Testis (tissue), 2 donors: ENCODE measurements at regions not wholly inside any gene's neighbourhood (a gene's known extent, or its start where the extent isn't known, plus 50 kb on each side); places are given as distances from the start of the nearest gene placed in this dataset.

Experiments used
- DNase-seq: peaks from one replicate; pipeline ENCODE4 v3.0.0-alpha.2; 2019
- H3K27ac ChIP-seq, 2 donors: fragments of 200-600 bp; sonication (generic); one replicate each; pipeline ENCODE4 v1.5.1; 2019
- H3K27me3 ChIP-seq: fragments of 200-600 bp; sonication (generic); one replicate; pipeline ENCODE4 v1.5.1; 2019
- H3K36me3 ChIP-seq: fragments of 200-600 bp; sonication (generic); one replicate; pipeline ENCODE4 v1.5.1; 2017; ENCODE audit warnings: low read depth; ENCODE audit errors: missing control alignments
- H3K4me1 ChIP-seq: fragments of 200-600 bp; sonication (generic); one replicate; pipeline ENCODE4 v1.5.1; 2019
- H3K4me3 ChIP-seq, 2 donors: fragments of 200-600 bp; sonication (generic); one replicate each; pipeline ENCODE4 v1.5.1; 2017 to 2019
- H3K9me3 ChIP-seq: fragments of 200-600 bp; sonication (generic); one replicate; pipeline ENCODE4 v1.5.1; 2017
- CTCF ChIP-seq, 3 experiments: fragments of 450-650 bp in 2 of 3; fragments of 200-600 bp in 1 of 3; sonication (generic) in 1 of 3; IDR thresholded peaks; one replicate each; pipeline ENCODE4 v1.5.1; 2016 to 2019; ENCODE audit warnings: antibody characterized with exemption in 3 of 3, mild to moderate bottlenecking in 2 of 3, moderate library complexity in 1 of 3
- POLR2A ChIP-seq: fragments of 450-650 bp; IDR thresholded peaks from one replicate; pipeline ENCODE4 v1.6.1; 2017; ENCODE audit warnings: antibody characterized with exemption, mild to moderate bottlenecking, moderate library complexity
- WGBS, 2 donors: methylation state at CpG; one replicate each; pipeline ENCODE4 v1.1.5; 2018; 5-methylcytosine and 5-hydroxymethylcytosine counted together
- intact Hi-C: fragments of 100-400 bp; cut with DNase I; formaldehyde crosslinking; loops from one replicate; pipeline ENCODE4 v1.15.1; 2023; ENCODE audit warnings: low total_unique reads

GRCh38 chr18:34280000-34280399 lies 55.3 kb upstream of the NOL4 start:
- no peak for DNase-seq
- intact Hi-C loops = no loop called here
- no peak for TF ChIP-seq CTCF (IDR thresholded peaks at IDR 0.05)
- no peak for TF ChIP-seq POLR2A
- H3K27ac ChIP-seq = no peak overlapping the region
- 61 to 84% methylated on average over 1 of the region's 1 CpG for WGBS, 2 donors
- H3K4me3 ChIP-seq = no peak overlapping the region
- no peaks in the 10 kb centered on the region for H3K36me3 ChIP-seq
- no peaks in the 10 kb centered on the region for H3K4me1 ChIP-seq
- H3K27me3 ChIP-seq = no peaks in the 10 kb centered on the region
- no peaks in the 10 kb centered on the region for H3K9me3 ChIP-seq

DNA sequence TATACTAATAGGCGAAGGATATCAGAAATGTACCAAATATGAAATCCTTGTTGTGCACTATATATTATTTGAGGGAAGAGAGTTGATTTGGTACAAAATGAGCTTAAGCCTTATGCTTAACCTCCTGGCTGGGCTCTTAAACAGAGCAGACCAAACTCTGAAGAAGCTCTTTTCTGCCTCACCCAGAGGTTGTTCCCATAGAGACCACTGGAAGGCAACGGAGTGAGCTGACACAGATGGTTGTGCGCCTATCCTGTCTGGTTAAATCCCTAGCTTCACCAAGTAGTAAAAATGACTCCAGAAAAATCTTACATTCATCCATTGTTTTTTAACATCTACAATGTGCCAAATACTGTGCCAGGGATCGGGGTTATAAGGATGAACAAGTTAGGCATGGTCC lies 55.9 kb upstream of the NOL4 start:
- DNase-seq = no peak
- no peaks in the 10 kb centered on the region for H3K27me3 ChIP-seq
- TF ChIP-seq CTCF (IDR thresholded peaks at IDR 0.05) (no peak), POLR2A (no peak)
- no peak overlapping the region for H3K27ac ChIP-seq
- WGBS, 2 donors = 79 to 84% methylated on average over 4 of the region's 4 CpGs
- no peaks in the 10 kb centered on the region for H3K9me3 ChIP-seq
- H3K4me1 ChIP-seq = no peaks in the 10 kb centered on the region
- no peaks in the 10 kb centered on the region for H3K36me3 ChIP-seq
- no peak overlapping the region for H3K4me3 ChIP-seq
- intact Hi-C loops = no loop called here

- TF ChIP-seq POLR2A (no peak), CTCF (IDR thresholded peaks at IDR 0.05) (no peak)
- H3K4me1 ChIP-seq = no peaks in the 10 kb centered on the region
- DNase-seq = no peak
- H3K4me3 ChIP-seq = no peak overlapping the region
- intact Hi-C loops = no loop called here
- H3K9me3 ChIP-seq = no peaks in the 10 kb centered on the region
- H3K27me3 ChIP-seq = no peaks in the 10 kb centered on the region
- no peaks in the 10 kb centered on the region for H3K36me3 ChIP-seq
- 41 to 65% methylated on average over 2 of the region's 2 CpGs for WGBS, 2 donors
- H3K27ac ChIP-seq = no peak overlapping the region
Measured at GRCh38 chr18:34281290-34281689, 56.6 kb upstream of the NOL4 start.

DNA sequence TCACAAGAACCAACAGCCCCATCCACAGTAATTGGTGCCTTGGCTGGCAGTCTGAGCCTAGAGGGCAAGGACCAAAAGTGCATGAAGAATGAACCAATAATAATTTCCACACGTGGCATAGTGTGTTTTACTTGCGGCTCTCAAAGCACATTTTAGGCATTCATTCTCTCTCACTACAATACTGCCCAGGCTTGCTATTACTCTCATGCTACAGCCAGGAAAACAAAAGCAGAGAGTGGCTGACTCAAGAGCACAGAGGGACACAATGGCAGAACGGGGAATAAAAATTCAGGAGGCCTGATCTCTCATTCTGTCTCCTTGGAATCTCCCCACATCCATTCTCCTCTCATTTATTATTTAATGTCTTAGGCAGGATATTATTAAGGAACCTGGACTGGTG lies 57.0 kb upstream of the NOL4 start:
- no peaks in the 10 kb centered on the region for H3K4me1 ChIP-seq
- H3K36me3 ChIP-seq = no peaks in the 10 kb centered on the region
- TF ChIP-seq POLR2A (no peak), CTCF (IDR thresholded peaks at IDR 0.05) (no peak)

GRCh38 chr18:34283506-34283905 lies 58.8 kb upstream of the NOL4 start:
- H3K36me3 ChIP-seq = no peaks in the 10 kb centered on the region
- no peak overlapping the region for H3K4me3 ChIP-seq
- no peak overlapping the region for H3K27ac ChIP-seq
- TF ChIP-seq CTCF (IDR thresholded peaks at IDR 0.05) (no peak), POLR2A (no peak)
- intact Hi-C loops = no loop called here
- H3K4me1 ChIP-seq = no peaks in the 10 kb centered on the region
- WGBS, 2 donors = 76 to 77% methylated on average over 1 of the region's 1 CpG
- H3K9me3 ChIP-seq = no peaks in the 10 kb centered on the region
- H3K27me3 ChIP-seq = no peaks in the 10 kb centered on the region
- no peak for DNase-seq

More for the DNA sequence above, 57.0 kb upstream of the NOL4 start:
- intact Hi-C loops = no loop called here
- no peak overlapping the region for H3K27ac ChIP-seq
- no peaks in the 10 kb centered on the region for H3K9me3 ChIP-seq
- WGBS, 2 donors = 82 to 87% methylated on average over 3 of the region's 3 CpGs
- H3K27me3 ChIP-seq = no peaks in the 10 kb centered on the region
- H3K4me3 ChIP-seq = no peak overlapping the region
- DNase-seq = no peak
